Ectodermal cell (in vitro differentiated cells): ENCODE measurements at regions not wholly inside any gene's neighbourhood (a gene's known extent, or its start where the extent isn't known, plus 50 kb on each side); places are given as distances from the start of the nearest gene placed in this dataset.

Experiments used
- H3K27ac ChIP-seq: 2 replicates; pipeline ENCODE4 v1.7.0; 2013; ENCODE audit warnings: mild to moderate bottlenecking, low read depth, low read length; ENCODE audit not compliant: insufficient read depth, poor library complexity, severe bottlenecking
- H3K27me3 ChIP-seq: 2 replicates; pipeline ENCODE4 v1.7.0; 2013; ENCODE audit warnings: mild to moderate bottlenecking, low read length; ENCODE audit not compliant: insufficient read depth, control insufficient read depth, poor library complexity, severe bottlenecking
- H3K36me3 ChIP-seq: one replicate; pipeline ENCODE4 v1.7.0; 2013; ENCODE audit warnings: low read length; ENCODE audit not compliant: control insufficient read depth, insufficient read depth
- H3K4me1 ChIP-seq: one replicate; pipeline ENCODE4 v1.7.0; 2013; ENCODE audit warnings: low read length; ENCODE audit not compliant: control insufficient read depth, insufficient read depth
- H3K4me3 ChIP-seq: 2 replicates; pipeline ENCODE4 v1.7.0; 2013; ENCODE audit warnings: low read depth, low read length, control low read depth; ENCODE audit not compliant: insufficient read depth
- H3K9me3 ChIP-seq: 2 replicates; pipeline ENCODE4 v1.7.0; 2013; ENCODE audit warnings: mild to moderate bottlenecking, low read length, moderate library complexity; ENCODE audit not compliant: control insufficient read depth
- WGBS, 2 experiments: methylation state at CpG; one replicate each; pipeline ENCODE4 v1.1.7; 2013; ENCODE audit warnings: missing lambda C conversion rate in 2 of 2; 5-methylcytosine and 5-hydroxymethylcytosine counted together

DNA sequence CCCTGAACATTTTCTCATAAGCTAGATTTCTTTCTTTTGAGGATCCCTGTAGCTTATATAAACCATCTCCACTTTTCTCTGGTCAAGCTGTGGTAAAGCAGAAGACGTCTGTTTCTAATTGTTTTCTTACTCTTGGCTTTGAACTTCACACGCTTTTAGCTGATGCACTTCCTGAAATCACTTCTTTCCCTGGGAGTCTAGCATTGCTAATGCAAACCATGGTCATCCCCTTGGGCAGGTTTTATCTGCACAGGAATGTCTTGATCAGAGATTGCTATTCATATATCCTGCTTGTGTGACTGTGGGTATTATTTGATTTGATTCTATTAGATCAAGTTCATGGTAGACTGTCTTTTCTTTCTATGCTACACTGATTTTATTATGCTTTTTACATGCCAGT lies 199.2 kb upstream of the POU2AF2 start:
- H3K9me3 ChIP-seq, result no peaks in the 10 kb centered on the region
- no peaks in the 10 kb centered on the region for H3K36me3 ChIP-seq
- 87 to 98% methylated on average over 2 of the region's 2 CpGs for WGBS, 2 experiments
- H3K4me1 ChIP-seq, result no peaks in the 10 kb centered on the region
- H3K4me3 ChIP-seq, result no peak overlapping the region
- no peaks in the 10 kb centered on the region for H3K27me3 ChIP-seq
- H3K27ac ChIP-seq, result no peak overlapping the region

DNA sequence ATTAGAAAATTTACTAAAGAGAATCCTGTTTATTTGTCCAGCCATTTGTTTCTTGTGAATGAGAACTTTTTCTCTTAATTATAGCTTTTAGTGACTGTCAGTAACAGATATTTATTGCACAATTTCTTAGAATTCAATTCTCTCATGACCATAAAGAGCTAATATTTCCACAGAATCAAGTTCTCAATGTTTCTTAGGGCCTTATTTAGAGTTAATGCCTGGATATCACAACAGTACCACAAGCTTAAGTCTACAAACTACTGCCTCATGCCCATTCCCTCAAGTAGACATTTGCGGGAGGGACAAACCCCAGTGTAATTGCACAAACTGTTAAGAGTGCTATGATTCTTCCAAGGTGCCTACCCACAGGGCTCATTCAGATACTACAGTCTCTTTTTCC lies 199.7 kb upstream of the POU2AF2 start:
- WGBS, 2 experiments, result 94 to 95% methylated on average over 1 of the region's 1 CpG
- H3K27me3 ChIP-seq, result no peaks in the 10 kb centered on the region
- no peak overlapping the region for H3K4me3 ChIP-seq
- no peak overlapping the region for H3K27ac ChIP-seq
- no peaks in the 10 kb centered on the region for H3K9me3 ChIP-seq
- no peaks in the 10 kb centered on the region for H3K36me3 ChIP-seq
- H3K4me1 ChIP-seq, result no peaks in the 10 kb centered on the region

DNA sequence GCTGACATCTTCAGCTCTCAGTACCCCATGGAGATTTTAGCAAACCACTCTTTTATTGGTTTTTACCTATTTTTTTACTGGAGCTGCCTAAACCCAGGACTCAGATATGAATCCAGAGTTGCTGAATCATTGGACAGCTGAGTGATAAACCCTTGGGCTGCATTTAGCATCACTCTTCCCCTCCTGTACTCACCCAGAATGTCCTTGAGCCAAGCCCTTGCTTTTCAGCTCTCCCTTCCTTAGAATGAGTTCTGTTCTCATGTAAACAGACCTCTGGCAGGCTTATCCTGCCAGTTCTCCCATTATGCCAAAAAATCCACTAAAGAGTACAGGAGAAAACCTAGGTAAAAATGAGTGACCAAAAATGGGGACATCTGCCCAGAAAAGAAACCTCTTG lies 200.1 kb upstream of the POU2AF2 start:
- no peaks in the 10 kb centered on the region for H3K4me1 ChIP-seq
- H3K27me3 ChIP-seq, result no peaks in the 10 kb centered on the region
- no peak overlapping the region for H3K27ac ChIP-seq
- H3K4me3 ChIP-seq, result no peak overlapping the region
- no peaks in the 10 kb centered on the region for H3K36me3 ChIP-seq
- H3K9me3 ChIP-seq, result no peaks in the 10 kb centered on the region

DNA sequence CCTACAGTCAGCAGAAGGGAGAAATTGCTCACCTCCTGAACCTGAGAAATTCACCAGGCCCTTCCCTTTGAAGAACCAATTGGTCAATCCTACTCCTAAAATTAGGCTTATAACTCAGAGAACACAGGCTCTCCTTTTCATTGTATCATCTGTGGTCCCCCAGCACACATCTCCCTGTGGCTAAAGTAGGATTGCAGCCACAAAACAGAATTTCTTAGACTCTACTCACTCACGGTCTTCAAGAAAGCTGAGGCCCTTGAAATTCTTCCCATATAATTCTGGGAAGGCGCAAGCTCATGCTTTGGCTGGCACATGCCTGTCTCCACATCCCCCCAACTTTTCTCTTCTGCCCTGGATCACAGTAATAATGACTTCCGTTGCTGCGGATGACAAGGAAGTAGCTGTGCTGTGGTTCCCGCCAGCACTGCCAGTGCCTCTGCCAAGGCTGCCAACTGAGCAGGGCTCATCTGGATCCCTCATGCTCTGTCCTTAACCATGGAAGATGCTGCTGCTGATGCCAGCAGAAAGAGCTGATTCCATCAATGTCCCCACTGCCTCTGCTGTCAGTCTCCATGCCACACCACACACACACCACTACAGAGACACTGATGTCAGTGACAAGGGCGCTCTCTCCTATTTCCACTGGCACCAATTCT lies 200.6 kb upstream of the POU2AF2 start:
- no peaks in the 10 kb centered on the region for H3K36me3 ChIP-seq
- H3K9me3 ChIP-seq, result no peaks in the 10 kb centered on the region
- H3K27me3 ChIP-seq, result no peaks in the 10 kb centered on the region
- 89 to 93% methylated on average over 6 of the region's 6 CpGs for WGBS, 2 experiments
- no peaks in the 10 kb centered on the region for H3K4me1 ChIP-seq
- H3K27ac ChIP-seq, result no peak overlapping the region
- no peak overlapping the region for H3K4me3 ChIP-seq

DNA sequence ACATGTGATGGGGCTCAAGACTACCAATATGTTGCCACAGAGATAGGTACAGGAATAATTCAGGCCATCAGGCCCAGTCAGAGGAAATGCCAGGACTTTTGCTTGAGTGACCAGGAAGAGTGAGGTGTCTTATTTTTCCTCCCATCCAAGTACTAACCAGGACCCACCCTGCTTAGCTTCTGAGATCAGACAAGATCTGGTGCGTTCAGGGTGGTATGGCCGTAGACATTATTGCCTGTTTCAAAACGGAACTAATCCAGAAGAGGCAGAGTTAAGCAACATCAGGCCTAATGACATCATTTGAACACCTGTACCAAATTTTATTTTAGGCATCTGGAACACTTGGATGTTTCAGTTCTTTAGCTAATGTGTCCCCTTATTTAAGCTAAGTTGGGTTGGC lies 205.5 kb upstream of the POU2AF2 start:
- WGBS, 2 experiments, result 96% methylated on average over 3 of the region's 3 CpGs
- H3K9me3 ChIP-seq, result no peaks in the 10 kb centered on the region
- no peaks in the 10 kb centered on the region for H3K4me1 ChIP-seq
- no peak overlapping the region for H3K27ac ChIP-seq
- H3K36me3 ChIP-seq, result no peaks in the 10 kb centered on the region
- H3K27me3 ChIP-seq, result no peaks in the 10 kb centered on the region
- H3K4me3 ChIP-seq, result no peak overlapping the region

DNA sequence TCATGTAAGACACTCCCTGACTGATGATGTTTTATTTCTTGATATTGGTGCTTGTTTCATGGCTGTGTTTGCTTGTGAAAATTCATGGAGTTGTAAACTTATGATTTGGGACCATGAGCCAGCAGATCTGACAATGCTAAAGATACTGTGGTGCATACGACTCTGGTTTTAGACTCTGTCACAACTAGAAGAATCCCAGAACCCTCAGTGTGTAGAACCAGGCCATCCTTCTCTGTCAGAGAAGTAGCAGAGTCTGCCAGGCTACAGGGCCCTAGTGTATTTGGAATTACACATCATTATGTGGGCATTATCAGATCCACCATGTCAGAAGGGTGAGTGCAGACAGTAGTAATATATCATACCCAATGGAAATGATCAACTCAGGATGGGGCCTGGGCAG lies 209.8 kb upstream of the POU2AF2 start:
- H3K36me3 ChIP-seq, result no peaks in the 10 kb centered on the region
- WGBS, 2 experiments, result 92 to 97% methylated on average over 1 of the region's 1 CpG

DNA sequence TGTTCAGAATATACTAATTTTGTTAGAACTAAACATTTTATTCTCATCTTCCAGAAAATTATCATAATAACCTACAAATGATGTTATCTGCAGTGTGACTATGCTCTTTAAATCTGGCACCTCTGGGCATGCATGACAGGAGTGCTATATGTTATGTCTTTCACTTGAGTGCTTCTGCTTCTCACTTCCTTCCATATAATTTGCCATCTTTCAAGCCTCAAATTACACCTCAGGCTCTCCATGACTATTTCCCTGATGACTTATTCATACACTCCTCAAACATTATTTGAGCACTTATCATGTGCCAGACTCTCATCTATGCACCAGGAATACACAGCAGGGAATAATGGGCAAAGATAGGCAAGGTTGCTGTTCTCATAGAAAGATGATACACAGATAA lies 219.3 kb upstream of the POU2AF2 start:
- H3K27ac ChIP-seq, result no peak overlapping the region
- no peaks in the 10 kb centered on the region for H3K36me3 ChIP-seq
- H3K9me3 ChIP-seq, result no peaks in the 10 kb centered on the region
- H3K4me3 ChIP-seq, result no peak overlapping the region
- H3K27me3 ChIP-seq, result no peaks in the 10 kb centered on the region
- peaks cover 3% of the 10 kb centered on the region for H3K4me1 ChIP-seq

More for the DNA sequence above, 209.8 kb upstream of the POU2AF2 start:
- Histone ChIP-seq H3K27me3 (no peaks in the 10 kb centered on the region), H3K27ac (no peak overlapping the region), H3K4me1 (no peaks in the 10 kb centered on the region), H3K9me3 (no peaks in the 10 kb centered on the region), H3K4me3 (no peak overlapping the region)

DNA sequence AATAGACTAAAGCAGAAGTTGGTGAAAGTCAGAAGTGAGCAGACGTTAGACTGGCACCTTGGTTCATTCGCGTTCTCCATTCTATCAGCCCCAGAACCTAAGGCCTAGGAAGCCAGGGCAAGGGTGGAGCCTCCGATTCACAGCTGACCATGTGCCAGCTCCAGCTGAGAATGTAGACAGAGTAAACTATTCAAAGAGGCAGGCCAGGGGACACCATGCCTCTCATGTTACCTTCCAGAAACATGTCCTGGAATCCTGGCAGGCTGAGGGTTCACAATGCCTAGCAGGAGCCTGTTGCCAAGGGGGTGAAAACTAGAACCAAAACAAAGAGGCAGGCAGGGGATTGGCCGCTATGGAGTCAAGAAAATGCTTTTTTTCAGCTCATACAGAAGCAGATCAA lies 224.4 kb upstream of the POU2AF2 start:
- Histone ChIP-seq H3K36me3 (no peaks in the 10 kb centered on the region), H3K4me1 (peaks cover 7% of the 10 kb centered on the region), H3K27ac (peak overlapping the region; percentile 20), H3K27me3 (no peaks in the 10 kb centered on the region), H3K4me3 (no peak overlapping the region), H3K9me3 (no peaks in the 10 kb centered on the region)
- 85 to 87% methylated on average over 5 of the region's 5 CpGs for WGBS, 2 experiments

DNA sequence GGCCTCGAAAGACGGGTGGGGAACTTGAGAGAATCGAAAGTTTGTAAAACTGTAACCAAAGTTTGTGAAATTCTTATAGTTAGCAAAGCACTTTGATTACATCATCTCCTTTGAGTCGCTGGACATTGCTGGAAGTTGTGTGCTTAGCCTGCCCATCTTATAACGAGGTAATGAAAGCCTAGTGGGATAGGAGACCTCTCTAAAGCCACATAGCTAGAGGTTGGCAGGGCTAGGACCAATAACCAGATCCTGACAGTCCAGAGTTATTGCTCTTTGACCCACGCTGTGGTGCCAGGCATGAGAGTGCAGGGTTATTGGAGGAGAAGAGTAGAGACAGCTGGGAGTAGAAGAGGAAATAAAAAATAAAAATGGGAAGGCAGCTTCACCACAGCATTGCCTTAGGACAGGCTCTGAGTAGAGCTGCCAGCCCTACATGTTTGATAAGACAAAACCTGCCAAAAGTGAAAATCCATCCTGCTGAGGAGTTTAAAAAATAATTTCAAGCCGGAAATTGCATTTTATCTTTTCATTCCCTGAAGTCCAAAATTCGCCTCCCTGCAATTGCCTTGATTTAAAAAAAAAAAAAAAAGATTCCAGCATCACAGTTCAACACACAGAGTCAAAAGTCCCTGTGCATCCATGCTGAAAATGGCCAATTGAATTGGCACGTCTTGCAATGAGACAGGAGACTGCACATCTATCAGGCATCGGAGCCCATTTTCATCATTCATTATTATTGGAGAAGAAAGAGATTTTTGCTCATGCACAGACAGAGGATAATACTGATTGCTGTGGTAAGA lies 225.5 kb upstream of the POU2AF2 start:
- 94 to 97% methylated on average over 9 to 10 of the region's 10 CpGs for WGBS, 2 experiments
- no peaks in the 10 kb centered on the region for H3K27me3 ChIP-seq
- H3K9me3 ChIP-seq, result no peaks in the 10 kb centered on the region
- no peaks in the 10 kb centered on the region for H3K36me3 ChIP-seq
- H3K4me1 ChIP-seq, result peaks cover 7% of the 10 kb centered on the region
- H3K27ac ChIP-seq, result no peak overlapping the region
- no peak overlapping the region for H3K4me3 ChIP-seq

DNA sequence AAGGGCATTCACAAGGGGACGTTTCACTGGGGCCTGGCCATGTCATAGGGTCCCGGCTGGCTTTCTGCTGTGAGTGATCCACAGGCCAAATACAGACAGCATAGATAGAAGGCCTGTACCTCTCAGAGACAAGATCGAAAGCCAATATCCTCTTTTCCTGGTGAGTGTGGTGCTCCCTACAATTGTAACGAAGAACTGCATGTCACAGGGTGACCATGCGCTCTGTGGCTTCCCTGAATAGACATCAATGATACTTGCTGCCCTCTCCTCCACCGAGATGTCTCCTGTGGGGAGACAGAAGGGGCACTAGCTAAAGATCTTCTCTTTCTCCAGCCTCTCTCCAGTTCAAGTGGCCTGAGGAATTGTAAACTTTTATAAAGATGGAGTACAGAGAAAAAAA lies 226.1 kb upstream of the POU2AF2 start:
- H3K36me3 ChIP-seq, result no peaks in the 10 kb centered on the region
- H3K4me1 ChIP-seq, result peaks cover 7% of the 10 kb centered on the region
- H3K4me3 ChIP-seq, result no peak overlapping the region
- H3K9me3 ChIP-seq, result no peaks in the 10 kb centered on the region
- no peak overlapping the region for H3K27ac ChIP-seq
- H3K27me3 ChIP-seq, result no peaks in the 10 kb centered on the region
- 93 to 96% methylated on average over 6 of the region's 6 CpGs for WGBS, 2 experiments
